Suprapubic skin (tissue), 3 donors: ENCODE measurements at regions not wholly inside any gene's neighbourhood (a gene's known extent, or its start where the extent isn't known, plus 50 kb on each side); places are given as distances from the start of the nearest gene placed in this dataset.

Experiments
- CTCF ChIP-seq, 2 donors: fragments of 200-600 bp in 1 of 2; fragments of 450-650 bp in 1 of 2; sonication (generic) in 1 of 2; IDR thresholded peaks; one replicate each; pipeline ENCODE4 v1.5.1; 2016 to 2019; ENCODE audit warnings: antibody characterized with exemption in 2 of 2, mild to moderate bottlenecking in 1 of 2, moderate library complexity in 1 of 2
- POLR2AphosphoS5 ChIP-seq, 3 donors: sonication (generic); formaldehyde crosslinking; IDR thresholded peaks; one replicate each; pipeline ENCODE4 v1.6.1; 2017; ENCODE audit warnings: antibody characterized with exemption in 3 of 3

- TF ChIP-seq CTCF (IDR thresholded peaks at IDR 0.05) (no peak), POLR2AphosphoS5 (IDR thresholded peaks at IDR 0.05) (no peak)
These were observed 500.5 kb upstream of the SPHKAP start for GRCh38 chr2:228681979-228682378.
